ENCODE measurements at regions not wholly inside any gene's neighbourhood (a gene's known extent, or its start where the extent isn't known, plus 50 kb on each side); places are given as distances from the start of the nearest gene placed in this dataset.

DNA sequence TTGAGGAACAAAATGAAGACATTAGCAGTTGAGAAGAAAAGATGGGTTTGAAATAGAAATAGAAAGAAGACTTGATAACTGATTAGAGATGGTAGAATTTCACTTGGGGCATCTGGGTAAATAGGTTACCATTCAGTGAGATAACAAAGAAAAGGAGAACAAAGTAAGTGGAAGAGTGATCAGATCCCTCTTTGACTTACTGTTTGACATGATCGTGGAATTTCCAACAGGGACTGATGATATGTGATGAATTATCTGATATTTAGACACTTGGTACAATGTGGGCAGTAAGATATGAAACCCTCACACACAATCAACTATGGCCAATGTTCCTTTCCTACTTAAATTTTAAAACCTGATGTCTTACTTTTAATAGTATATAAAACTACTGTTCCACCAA lies 70.1 kb upstream of the STARD4 start:
- no peak overlapping the region for H3K9ac ChIP-seq (ENCODE audit: low read depth in 1 of 2, low read length in 2 of 2)
- H3K9me3 ChIP-seq (ENCODE audit: control insufficient read depth in 4 of 4, low read length in 3 of 4) = no peaks in the 10 kb centered on the region
- 82% methylated on average over 1 of the region's 1 CpG for WGBS
- DNase-seq (ENCODE audit: low spot score) = no peak
- no peaks in the 10 kb centered on the region for H3K4me1 ChIP-seq (ENCODE audit: control insufficient read depth in 4 of 4, insufficient read depth in 4 of 4, low read length in 3 of 4)
- H3K36me3 ChIP-seq (ENCODE audit: control insufficient read depth in 4 of 4, insufficient read depth in 3 of 4, low read depth in 1 of 4, low read length in 3 of 4) = no peaks in the 10 kb centered on the region
- H3K27me3 ChIP-seq (ENCODE audit: control insufficient read depth in 4 of 4, insufficient read depth in 4 of 4, low read length in 3 of 4) = no peaks in the 10 kb centered on the region
- no peak overlapping the region for H3K4me3 ChIP-seq (ENCODE audit: low read depth in 1 of 3, low read length in 3 of 3)
- H3K27ac ChIP-seq (ENCODE audit: low read depth in 1 of 2, low read length in 2 of 2) = no peak overlapping the region
- TF ChIP-seq FOXA1 (IDR thresholded peaks at IDR 0.05) (no peak), HNF4G (IDR thresholded peaks at IDR 0.05) (no peak), NR2F2 (IDR thresholded peaks at IDR 0.05) (no peak), RXRA (IDR thresholded peaks at IDR 0.05) (no peak), YY1 (IDR thresholded peaks at IDR 0.05) (no peak), FOXA2 (IDR thresholded peaks at IDR 0.05) (no peak), EGR1 (IDR thresholded peaks at IDR 0.05; ENCODE audit: low read depth in 2 of 2) (no peak), RAD21 (IDR thresholded peaks at IDR 0.05) (no peak), SP1 (IDR thresholded peaks at IDR 0.05) (no peak), HNF4A (conservative IDR thresholded peaks at IDR 0.05) (no peak), TAF1 (conservative IDR thresholded peaks at IDR 0.05) (no peak)
- TF ChIP-seq, protein P1, sequence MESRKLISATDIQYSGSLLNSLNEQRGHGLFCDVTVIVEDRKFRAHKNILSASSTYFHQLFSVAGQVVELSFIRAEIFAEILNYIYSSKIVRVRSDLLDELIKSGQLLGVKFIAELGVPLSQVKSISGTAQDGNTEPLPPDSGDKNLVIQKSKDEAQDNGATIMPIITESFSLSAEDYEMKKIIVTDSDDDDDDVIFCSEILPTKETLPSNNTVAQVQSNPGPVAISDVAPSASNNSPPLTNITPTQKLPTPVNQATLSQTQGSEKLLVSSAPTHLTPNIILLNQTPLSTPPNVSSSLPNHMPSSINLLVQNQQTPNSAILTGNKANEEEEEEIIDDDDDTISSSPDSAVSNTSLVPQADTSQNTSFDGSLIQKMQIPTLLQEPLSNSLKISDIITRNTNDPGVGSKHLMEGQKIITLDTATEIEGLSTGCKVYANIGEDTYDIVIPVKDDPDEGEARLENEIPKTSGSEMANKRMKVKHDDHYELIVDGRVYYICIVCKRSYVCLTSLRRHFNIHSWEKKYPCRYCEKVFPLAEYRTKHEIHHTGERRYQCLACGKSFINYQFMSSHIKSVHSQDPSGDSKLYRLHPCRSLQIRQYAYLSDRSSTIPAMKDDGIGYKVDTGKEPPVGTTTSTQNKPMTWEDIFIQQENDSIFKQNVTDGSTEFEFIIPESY (IDR thresholded peaks at IDR 0.05) = no peak
- TF ChIP-seq, protein P2, sequence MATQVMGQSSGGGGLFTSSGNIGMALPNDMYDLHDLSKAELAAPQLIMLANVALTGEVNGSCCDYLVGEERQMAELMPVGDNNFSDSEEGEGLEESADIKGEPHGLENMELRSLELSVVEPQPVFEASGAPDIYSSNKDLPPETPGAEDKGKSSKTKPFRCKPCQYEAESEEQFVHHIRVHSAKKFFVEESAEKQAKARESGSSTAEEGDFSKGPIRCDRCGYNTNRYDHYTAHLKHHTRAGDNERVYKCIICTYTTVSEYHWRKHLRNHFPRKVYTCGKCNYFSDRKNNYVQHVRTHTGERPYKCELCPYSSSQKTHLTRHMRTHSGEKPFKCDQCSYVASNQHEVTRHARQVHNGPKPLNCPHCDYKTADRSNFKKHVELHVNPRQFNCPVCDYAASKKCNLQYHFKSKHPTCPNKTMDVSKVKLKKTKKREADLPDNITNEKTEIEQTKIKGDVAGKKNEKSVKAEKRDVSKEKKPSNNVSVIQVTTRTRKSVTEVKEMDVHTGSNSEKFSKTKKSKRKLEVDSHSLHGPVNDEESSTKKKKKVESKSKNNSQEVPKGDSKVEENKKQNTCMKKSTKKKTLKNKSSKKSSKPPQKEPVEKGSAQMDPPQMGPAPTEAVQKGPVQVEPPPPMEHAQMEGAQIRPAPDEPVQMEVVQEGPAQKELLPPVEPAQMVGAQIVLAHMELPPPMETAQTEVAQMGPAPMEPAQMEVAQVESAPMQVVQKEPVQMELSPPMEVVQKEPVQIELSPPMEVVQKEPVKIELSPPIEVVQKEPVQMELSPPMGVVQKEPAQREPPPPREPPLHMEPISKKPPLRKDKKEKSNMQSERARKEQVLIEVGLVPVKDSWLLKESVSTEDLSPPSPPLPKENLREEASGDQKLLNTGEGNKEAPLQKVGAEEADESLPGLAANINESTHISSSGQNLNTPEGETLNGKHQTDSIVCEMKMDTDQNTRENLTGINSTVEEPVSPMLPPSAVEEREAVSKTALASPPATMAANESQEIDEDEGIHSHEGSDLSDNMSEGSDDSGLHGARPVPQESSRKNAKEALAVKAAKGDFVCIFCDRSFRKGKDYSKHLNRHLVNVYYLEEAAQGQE (IDR thresholded peaks at IDR 0.05) = no peak
- TF ChIP-seq, protein P3, sequence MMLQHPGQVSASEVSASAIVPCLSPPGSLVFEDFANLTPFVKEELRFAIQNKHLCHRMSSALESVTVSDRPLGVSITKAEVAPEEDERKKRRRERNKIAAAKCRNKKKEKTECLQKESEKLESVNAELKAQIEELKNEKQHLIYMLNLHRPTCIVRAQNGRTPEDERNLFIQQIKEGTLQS (IDR thresholded peaks at IDR 0.05) = no peak

DNA sequence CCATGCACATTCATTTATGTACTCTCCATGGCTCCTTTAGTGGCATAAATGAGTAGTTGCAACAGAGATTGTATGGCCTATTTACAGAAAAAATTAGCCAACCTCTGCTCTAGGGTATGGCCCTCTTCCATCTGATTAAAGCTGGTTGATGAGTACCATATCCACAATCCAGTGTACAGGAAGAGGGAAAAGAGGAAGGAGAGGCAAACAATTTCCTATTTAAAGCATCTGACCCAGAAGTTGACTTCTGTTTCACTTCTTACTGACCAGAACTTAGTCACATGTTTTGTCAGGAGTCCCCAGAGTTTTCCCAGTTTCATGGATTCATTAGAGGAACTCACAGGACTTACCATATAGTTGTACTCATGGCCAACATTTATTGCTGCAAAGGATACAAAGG lies 68.6 kb upstream of the STARD4 start:
- TF ChIP-seq YY1 (IDR thresholded peaks at IDR 0.05) (no peak), GABPA (IDR thresholded peaks at IDR 0.05 in 1 of 2, conservative IDR thresholded peaks at IDR 0.05 in 1 of 2) (no peak), EGR1 (IDR thresholded peaks at IDR 0.05; ENCODE audit: low read depth in 2 of 2) (no peak), RXRA (IDR thresholded peaks at IDR 0.05) (no peak), NR2F2 (IDR thresholded peaks at IDR 0.05) (no peak), FOXA2 (IDR thresholded peaks at IDR 0.05) (no peak), JUND (IDR thresholded peaks at IDR 0.05) (no peak), HNF4A (conservative IDR thresholded peaks at IDR 0.05) (no peak), RAD21 (IDR thresholded peaks at IDR 0.05) (no peak), MAX (IDR thresholded peaks at IDR 0.05) (no peak), SP1 (IDR thresholded peaks at IDR 0.05) (no peak), TAF1 (conservative IDR thresholded peaks at IDR 0.05) (no peak), HNF4G (IDR thresholded peaks at IDR 0.05) (no peak)
- TF ChIP-seq, protein P1 (IDR thresholded peaks at IDR 0.05) = no peak
- TF ChIP-seq, protein P3 (IDR thresholded peaks at IDR 0.05) = no peak
- TF ChIP-seq, protein P4, sequence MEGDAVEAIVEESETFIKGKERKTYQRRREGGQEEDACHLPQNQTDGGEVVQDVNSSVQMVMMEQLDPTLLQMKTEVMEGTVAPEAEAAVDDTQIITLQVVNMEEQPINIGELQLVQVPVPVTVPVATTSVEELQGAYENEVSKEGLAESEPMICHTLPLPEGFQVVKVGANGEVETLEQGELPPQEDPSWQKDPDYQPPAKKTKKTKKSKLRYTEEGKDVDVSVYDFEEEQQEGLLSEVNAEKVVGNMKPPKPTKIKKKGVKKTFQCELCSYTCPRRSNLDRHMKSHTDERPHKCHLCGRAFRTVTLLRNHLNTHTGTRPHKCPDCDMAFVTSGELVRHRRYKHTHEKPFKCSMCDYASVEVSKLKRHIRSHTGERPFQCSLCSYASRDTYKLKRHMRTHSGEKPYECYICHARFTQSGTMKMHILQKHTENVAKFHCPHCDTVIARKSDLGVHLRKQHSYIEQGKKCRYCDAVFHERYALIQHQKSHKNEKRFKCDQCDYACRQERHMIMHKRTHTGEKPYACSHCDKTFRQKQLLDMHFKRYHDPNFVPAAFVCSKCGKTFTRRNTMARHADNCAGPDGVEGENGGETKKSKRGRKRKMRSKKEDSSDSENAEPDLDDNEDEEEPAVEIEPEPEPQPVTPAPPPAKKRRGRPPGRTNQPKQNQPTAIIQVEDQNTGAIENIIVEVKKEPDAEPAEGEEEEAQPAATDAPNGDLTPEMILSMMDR (IDR thresholded peaks at IDR 0.05; ENCODE audit: low read depth, low read length, missing input control) = no peak
- Histone ChIP-seq H3K9me3 (ENCODE audit: control insufficient read depth in 4 of 4, low read length in 3 of 4) (no peaks in the 10 kb centered on the region), H3K27me3 (ENCODE audit: control insufficient read depth in 4 of 4, insufficient read depth in 4 of 4, low read length in 3 of 4) (no peaks in the 10 kb centered on the region), H3K27ac (ENCODE audit: low read depth in 1 of 2, low read length in 2 of 2) (no peak overlapping the region), H3K9ac (ENCODE audit: low read depth in 1 of 2, low read length in 2 of 2) (no peak overlapping the region), H3K4me1 (ENCODE audit: control insufficient read depth in 4 of 4, insufficient read depth in 4 of 4, low read length in 3 of 4) (no peaks in the 10 kb centered on the region), H3K36me3 (ENCODE audit: control insufficient read depth in 4 of 4, insufficient read depth in 3 of 4, low read depth in 1 of 4, low read length in 3 of 4) (no peaks in the 10 kb centered on the region), H3K4me3 (ENCODE audit: low read depth in 1 of 3, low read length in 3 of 3) (no peak overlapping the region)
- DNase-seq (ENCODE audit: low spot score) = no peak

All from liver (tissue), 8 donors.